GM12872 (cell line): ENCODE measurements at regions not wholly inside any gene's neighbourhood (a gene's known extent, or its start where the extent isn't known, plus 50 kb on each side); places are given as distances from the start of the nearest gene placed in this dataset.

Experiments used
- TF ChIP-seq, protein P1 (sequence below): IDR thresholded peaks from 3 replicates; pipeline ENCODE4 v1.5.1; 2011; ENCODE audit warnings: low read depth, mild to moderate bottlenecking, low read length, moderate library complexity; ENCODE audit not compliant: insufficient read depth

- TF ChIP-seq, protein P1, sequence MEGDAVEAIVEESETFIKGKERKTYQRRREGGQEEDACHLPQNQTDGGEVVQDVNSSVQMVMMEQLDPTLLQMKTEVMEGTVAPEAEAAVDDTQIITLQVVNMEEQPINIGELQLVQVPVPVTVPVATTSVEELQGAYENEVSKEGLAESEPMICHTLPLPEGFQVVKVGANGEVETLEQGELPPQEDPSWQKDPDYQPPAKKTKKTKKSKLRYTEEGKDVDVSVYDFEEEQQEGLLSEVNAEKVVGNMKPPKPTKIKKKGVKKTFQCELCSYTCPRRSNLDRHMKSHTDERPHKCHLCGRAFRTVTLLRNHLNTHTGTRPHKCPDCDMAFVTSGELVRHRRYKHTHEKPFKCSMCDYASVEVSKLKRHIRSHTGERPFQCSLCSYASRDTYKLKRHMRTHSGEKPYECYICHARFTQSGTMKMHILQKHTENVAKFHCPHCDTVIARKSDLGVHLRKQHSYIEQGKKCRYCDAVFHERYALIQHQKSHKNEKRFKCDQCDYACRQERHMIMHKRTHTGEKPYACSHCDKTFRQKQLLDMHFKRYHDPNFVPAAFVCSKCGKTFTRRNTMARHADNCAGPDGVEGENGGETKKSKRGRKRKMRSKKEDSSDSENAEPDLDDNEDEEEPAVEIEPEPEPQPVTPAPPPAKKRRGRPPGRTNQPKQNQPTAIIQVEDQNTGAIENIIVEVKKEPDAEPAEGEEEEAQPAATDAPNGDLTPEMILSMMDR = no peak
Observed at GRCh38 chr4:93912146-93912545, 83.6 kb downstream of the ATOH1 start.

GRCh38 chr4:93918856-93919255, 90.3 kb downstream of the ATOH1 start:
- TF ChIP-seq, protein P1 = no peak

GRCh38 chr4:93947286-93947685, 118.7 kb downstream of the ATOH1 start:
- TF ChIP-seq, protein P1 = no peak

DNA sequence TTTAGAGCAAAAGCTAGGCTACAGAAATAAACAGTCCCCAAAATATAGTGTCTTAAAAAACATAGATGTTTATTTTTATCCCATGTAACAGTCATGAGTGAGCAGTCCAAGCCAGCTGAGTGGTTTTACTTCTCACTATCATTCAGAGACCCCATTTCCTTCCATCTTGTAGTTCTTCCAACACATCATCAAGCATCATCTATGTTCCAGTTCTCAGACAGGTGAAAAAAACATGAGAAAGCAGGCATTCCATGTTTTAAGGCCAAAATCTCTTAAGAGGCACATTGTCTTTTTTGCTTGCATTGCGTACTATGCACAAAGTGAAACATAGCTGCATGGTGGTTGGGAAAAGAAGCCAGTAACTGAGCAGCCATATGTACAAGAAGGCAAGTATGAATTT, 128.6 kb downstream of the ATOH1 start:
- TF ChIP-seq, protein P1 = no peak

DNA sequence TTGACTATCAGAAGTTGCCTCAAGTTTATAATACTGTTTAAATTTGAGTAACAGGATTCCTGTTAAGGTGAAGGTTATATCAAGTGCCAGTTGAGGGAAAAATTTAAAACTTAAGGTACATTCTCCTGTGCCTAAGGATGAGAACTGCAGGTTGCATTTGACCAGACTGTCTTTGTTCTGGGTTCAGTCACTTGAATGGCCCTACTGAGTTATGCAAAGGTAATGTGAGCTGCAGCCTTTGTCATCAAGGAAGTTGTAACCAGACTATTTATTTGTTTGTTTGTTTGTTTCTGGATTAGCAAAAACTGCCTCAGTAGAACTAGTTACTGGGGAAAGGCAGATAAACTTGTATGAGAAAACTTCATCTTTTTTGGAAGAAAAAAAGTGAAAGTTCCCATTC, 131.9 kb downstream of the ATOH1 start:
- TF ChIP-seq, protein P1 = no peak

DNA sequence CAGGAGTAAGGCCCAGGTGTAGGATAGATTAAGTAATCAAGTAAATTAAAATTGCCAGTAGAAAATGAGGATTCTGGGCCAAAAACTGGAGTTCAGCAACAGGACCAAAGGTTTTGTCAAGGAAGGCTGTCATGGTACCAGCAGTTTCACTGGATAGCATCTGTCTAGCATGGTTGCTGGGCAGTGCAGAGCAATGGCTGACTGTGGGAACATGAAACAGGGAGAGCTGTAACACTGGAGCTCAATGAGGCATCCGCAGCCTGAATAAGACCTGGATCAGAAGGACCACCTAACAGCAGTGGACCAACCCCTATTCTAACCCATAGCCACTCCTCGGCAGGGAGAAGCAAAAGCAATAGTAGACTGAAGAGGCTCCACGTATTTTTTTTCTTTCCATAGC, 132.4 kb downstream of the ATOH1 start:
- TF ChIP-seq, protein P1 = no peak

GRCh38 chr4:93981594-93981993, 153.0 kb downstream of the ATOH1 start:
- TF ChIP-seq, protein P1 = no peak

GRCh38 chr4:93982255-93982654, 153.7 kb downstream of the ATOH1 start:
- TF ChIP-seq, protein P1 = no peak
